DND-41 (cell line): ENCODE measurements at regions not wholly inside any gene's neighbourhood (a gene's known extent, or its start where the extent isn't known, plus 50 kb on each side); places are given as distances from the start of the nearest gene placed in this dataset.

ENCODE experiments used
- EZH2 ChIP-seq: IDR thresholded peaks from 3 replicates; pipeline ENCODE4 v1.6.1; 2012; ENCODE audit warnings: borderline replicate concordance, low read depth, mild to moderate bottlenecking, moderate library complexity, low read length, inconsistent platforms; ENCODE audit not compliant: severe bottlenecking
- TF ChIP-seq, protein P1 (sequence below): IDR thresholded peaks from 2 replicates; pipeline ENCODE4 v1.5.1; 2012; ENCODE audit warnings: borderline replicate concordance, low read length, moderate library complexity, mild to moderate bottlenecking; ENCODE audit not compliant: poor library complexity, severe bottlenecking; ENCODE audit errors: extremely low read depth

GRCh38 chr17:77371888-77372443 lies 231.2 kb downstream of the SEC14L1 start:
- TF ChIP-seq, protein P1, sequence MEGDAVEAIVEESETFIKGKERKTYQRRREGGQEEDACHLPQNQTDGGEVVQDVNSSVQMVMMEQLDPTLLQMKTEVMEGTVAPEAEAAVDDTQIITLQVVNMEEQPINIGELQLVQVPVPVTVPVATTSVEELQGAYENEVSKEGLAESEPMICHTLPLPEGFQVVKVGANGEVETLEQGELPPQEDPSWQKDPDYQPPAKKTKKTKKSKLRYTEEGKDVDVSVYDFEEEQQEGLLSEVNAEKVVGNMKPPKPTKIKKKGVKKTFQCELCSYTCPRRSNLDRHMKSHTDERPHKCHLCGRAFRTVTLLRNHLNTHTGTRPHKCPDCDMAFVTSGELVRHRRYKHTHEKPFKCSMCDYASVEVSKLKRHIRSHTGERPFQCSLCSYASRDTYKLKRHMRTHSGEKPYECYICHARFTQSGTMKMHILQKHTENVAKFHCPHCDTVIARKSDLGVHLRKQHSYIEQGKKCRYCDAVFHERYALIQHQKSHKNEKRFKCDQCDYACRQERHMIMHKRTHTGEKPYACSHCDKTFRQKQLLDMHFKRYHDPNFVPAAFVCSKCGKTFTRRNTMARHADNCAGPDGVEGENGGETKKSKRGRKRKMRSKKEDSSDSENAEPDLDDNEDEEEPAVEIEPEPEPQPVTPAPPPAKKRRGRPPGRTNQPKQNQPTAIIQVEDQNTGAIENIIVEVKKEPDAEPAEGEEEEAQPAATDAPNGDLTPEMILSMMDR, result no peak
- no peak for TF ChIP-seq EZH2
